Adrenal gland (tissue), 9 donors: ENCODE measurements at regions not wholly inside any gene's neighbourhood (a gene's known extent, or its start where the extent isn't known, plus 50 kb on each side); places are given as distances from the start of the nearest gene placed in this dataset.

Experiments used
- DNase-seq, 7 donors: peaks; one replicate each; pipeline ENCODE4 v3.0.0-alpha.2; 2019 to 2020
- H3K27ac ChIP-seq, 5 donors: fragments of 200-600 bp; sonication (generic) in 4 of 5; 1 replicate in 3 of 5; 2 replicates in 2 of 5; pipeline versions ENCODE4 v1.5.1 to v1.8.0; 2016 to 2020; ENCODE audit warnings: mild to moderate bottlenecking in 1 of 5
- H3K27me3 ChIP-seq: fragments of 200-600 bp; 2 replicates; pipeline ENCODE4 v1.8.0; 2021
- H3K36me3 ChIP-seq, 2 donors: fragments of 200-600 bp; replicated peaks in 1 of 2; 1 replicate in 1 of 2; 2 replicates in 1 of 2; pipeline versions ENCODE4 v1.5.1 to v1.8.0; 2018 to 2022
- H3K4me1 ChIP-seq, 2 donors: fragments of 200-600 bp; replicated peaks in 1 of 2; 1 replicate in 1 of 2; 2 replicates in 1 of 2; pipeline versions ENCODE4 v1.5.1 to v1.8.0; 2018 to 2021
- H3K4me3 ChIP-seq, 4 donors: fragments of 200-600 bp; sonication (generic) in 3 of 4; one replicate each; pipeline ENCODE4 v1.5.1; 2016 to 2018
- H3K9me3 ChIP-seq, 3 donors: fragments of 200-600 bp; sonication (generic) in 1 of 3; replicated peaks in 1 of 3; 1 replicate in 2 of 3; 2 replicates in 1 of 3; pipeline versions ENCODE4 v1.5.1 to v1.8.0; 2016 to 2021
- CTCF ChIP-seq, 6 experiments: fragments of 450-650 bp in 4 of 6; fragments of 200-600 bp in 2 of 6; sonication (generic) in 1 of 6; IDR thresholded peaks; 1 replicate in 5 of 6; 2 replicates in 1 of 6; pipeline versions ENCODE4 v1.5.1 to v1.8.0; 2016 to 2021; ENCODE audit warnings: antibody characterized with exemption in 6 of 6, mild to moderate bottlenecking in 2 of 6, moderate library complexity in 1 of 6
- POLR2A ChIP-seq, 2 donors: fragments of 450-650 bp; IDR thresholded peaks; one replicate each; pipeline ENCODE4 v1.6.1; 2017; ENCODE audit warnings: antibody characterized with exemption in 2 of 2, mild to moderate bottlenecking in 2 of 2, moderate library complexity in 1 of 2
- WGBS, 4 donors: extraction: QIAGEN DNeasy Blood & Tissue Kit in 2 of 4; methylation state at CpG; one replicate each; pipeline versions ENCODE4 v1.1.5 to v1.1.7; 2013 to 2017; 5-methylcytosine and 5-hydroxymethylcytosine counted together
- intact Hi-C, 2 donors: fragments of 100-400 bp; cut with DNase I; formaldehyde crosslinking; loops; one replicate each; pipeline versions ENCODE4 v1.14.1 to v1.15.0; 2022 to 2023
- donor health status: healthy with polysubstance abuse.
- donor health status: Bipolar disorder and iron deficiency.
- donor health status: DM: yes; HTN: yes; CAD: no.
- donor health status: DM: no; HTN: no; CAD: no.
- donor health status: DM: no; HTN: no; CAD: no.

GRCh38 chr7:136134503-136134902 lies 157.3 kb upstream of the MTPN start:
- no peak for DNase-seq
- TF ChIP-seq POLR2A (IDR thresholded peaks at IDR 0.05) (no peak), CTCF (IDR thresholded peaks at IDR 0.05) (no peak)
- Histone ChIP-seq H3K4me1 (no peaks in the 10 kb centered on the region), H3K4me3 (no peak overlapping the region), H3K9me3 (no peaks in the 10 kb centered on the region), H3K36me3 (no peaks in the 10 kb centered on the region), H3K27ac (no peak overlapping the region), H3K27me3 (no peaks in the 10 kb centered on the region)
- intact Hi-C loops: no loop called here
- WGBS, 4 donors: 59 to 70% (median 64%) methylated on average over 3 of the region's 3 CpGs

DNA sequence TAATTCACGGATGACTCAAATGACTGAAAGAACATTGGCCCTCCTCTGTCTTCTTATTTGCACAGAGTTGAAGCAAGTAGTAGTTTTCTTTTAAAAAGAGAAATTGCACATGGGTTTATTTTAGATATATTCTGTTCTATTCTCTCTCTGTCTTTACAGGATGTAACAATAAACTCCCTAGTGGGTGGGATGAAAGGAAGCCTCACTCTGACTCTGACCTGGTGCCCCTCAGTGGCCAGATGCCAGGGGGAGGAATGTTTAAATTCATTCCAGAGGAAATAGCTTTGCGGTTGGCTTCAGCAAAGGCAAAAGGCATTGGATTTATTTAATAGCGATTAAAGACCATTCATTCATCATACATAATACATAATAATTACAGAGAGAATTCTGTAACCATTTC lies 156.4 kb upstream of the MTPN start:
- H3K27ac ChIP-seq: no peak overlapping the region
- no peaks in the 10 kb centered on the region for H3K27me3 ChIP-seq
- H3K4me3 ChIP-seq: no peak overlapping the region
- TF ChIP-seq POLR2A (IDR thresholded peaks at IDR 0.05): no peak
- TF ChIP-seq CTCF (IDR thresholded peaks at IDR 0.05): no peak
- no peaks in the 10 kb centered on the region for H3K36me3 ChIP-seq
- DNase-seq: no peak
- H3K4me1 ChIP-seq: no peaks in the 10 kb centered on the region
- H3K9me3 ChIP-seq: no peaks in the 10 kb centered on the region
- intact Hi-C loops: no loop called here
- WGBS, 4 donors: 58 to 69% (median 64%) methylated on average over 3 of the region's 3 CpGs

DNA sequence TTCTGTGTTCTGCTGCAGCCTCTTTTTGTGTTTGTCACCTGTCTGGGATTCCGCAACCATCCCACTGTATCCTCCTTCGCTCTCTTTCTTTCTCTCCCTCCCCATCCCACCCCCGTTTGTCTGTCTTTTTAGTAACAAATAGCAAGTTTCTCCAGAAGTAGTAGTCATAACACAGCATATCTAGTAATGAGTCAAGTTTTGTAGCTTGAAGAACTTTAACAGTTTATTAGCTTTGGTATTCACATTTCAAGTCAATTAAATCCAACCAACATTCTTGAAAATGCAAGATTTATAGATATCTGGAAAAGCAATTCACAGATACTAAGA lies 154.1 kb upstream of the MTPN start:
- DNase-seq: no peak
- no peaks in the 10 kb centered on the region for H3K36me3 ChIP-seq
- no peaks in the 10 kb centered on the region for H3K4me1 ChIP-seq
- H3K4me3 ChIP-seq: no peak overlapping the region
- no peaks in the 10 kb centered on the region for H3K9me3 ChIP-seq
- intact Hi-C loops: no loop called here
- WGBS, 4 donors: 82 to 91% (median 85%) methylated on average over 3 of the region's 3 CpGs
- no peak overlapping the region for H3K27ac ChIP-seq
- TF ChIP-seq CTCF (IDR thresholded peaks at IDR 0.05): no peak
- TF ChIP-seq POLR2A (IDR thresholded peaks at IDR 0.05): no peak
- no peaks in the 10 kb centered on the region for H3K27me3 ChIP-seq

- 81 to 86% (median 85%) methylated on average over 6 of the region's 6 CpGs for WGBS, 4 donors
- Histone ChIP-seq H3K27me3 (no peaks in the 10 kb centered on the region), H3K27ac (no peak overlapping the region), H3K36me3 (no peaks in the 10 kb centered on the region), H3K4me1 (no peaks in the 10 kb centered on the region), H3K4me3 (no peak overlapping the region), H3K9me3 (no peaks in the 10 kb centered on the region)
- DNase-seq: no peak
- TF ChIP-seq CTCF (IDR thresholded peaks at IDR 0.05) (no peak), POLR2A (IDR thresholded peaks at IDR 0.05) (no peak)
- intact Hi-C loops: no loop called here
Observed at GRCh38 chr7:136130511-136131303, 153.5 kb upstream of the MTPN start.
